Ecto neural progenitor cell (in vitro differentiated cells): ENCODE measurements at regions not wholly inside any gene's neighbourhood (a gene's known extent, or its start where the extent isn't known, plus 50 kb on each side); places are given as distances from the start of the nearest gene placed in this dataset.
"Not testable (repeated sequence)": the region's sequence is repeated elsewhere in the genome, so short reads cannot be mapped to it uniquely, and the experiment has no call there.

ENCODE experiments used
- DNase-seq: peaks from one replicate; pipeline ENCODE4 v3.0.0-alpha.2; 2018; ENCODE audit warnings: low spot score

- DNase-seq: no peak
Observed at GRCh38 chr6:48403587-48403986, 292.6 kb upstream of the PTCHD4 start.

- no peak for DNase-seq
Observed at GRCh38 chr6:48401016-48401415, 290.0 kb upstream of the PTCHD4 start.

GRCh38 chr6:48397887-48398286, 286.9 kb upstream of the PTCHD4 start:
- no peak for DNase-seq

- no peak for DNase-seq
Observed at GRCh38 chr6:48389146-48390043, 278.4 kb upstream of the PTCHD4 start.

- DNase-seq: no peak
Observed at GRCh38 chr6:48388044-48388443, 277.0 kb upstream of the PTCHD4 start.

- no peak for DNase-seq
Observed at GRCh38 chr6:48378884-48379407, 267.9 kb upstream of the PTCHD4 start.

GRCh38 chr6:48377115-48377514, 266.1 kb upstream of the PTCHD4 start:
- no peak for DNase-seq

- DNase-seq: not testable (repeated sequence)
Observed at GRCh38 chr6:48371226-48371625, 260.2 kb upstream of the PTCHD4 start.

GRCh38 chr6:48369100-48369499, 258.1 kb upstream of the PTCHD4 start:
- DNase-seq: no peak

GRCh38 chr6:48325701-48326100, 214.7 kb upstream of the PTCHD4 start:
- no peak for DNase-seq

- DNase-seq: no peak
Observed at GRCh38 chr6:48318670-48319069, 207.7 kb upstream of the PTCHD4 start.

GRCh38 chr6:48315915-48316314, 204.9 kb upstream of the PTCHD4 start:
- no peak for DNase-seq

- no peak for DNase-seq
Observed at GRCh38 chr6:48315051-48315719, 204.2 kb upstream of the PTCHD4 start.

GRCh38 chr6:48311301-48311700, 200.3 kb upstream of the PTCHD4 start:
- DNase-seq: no peak

GRCh38 chr6:48307573-48307972, 196.6 kb upstream of the PTCHD4 start:
- DNase-seq: no peak

GRCh38 chr6:48290595-48290994, 179.6 kb upstream of the PTCHD4 start:
- no peak for DNase-seq

GRCh38 chr6:48289841-48290240, 178.8 kb upstream of the PTCHD4 start:
- DNase-seq: no peak

- no peak for DNase-seq
Observed at GRCh38 chr6:48281217-48281616, 170.2 kb upstream of the PTCHD4 start.

GRCh38 chr6:48280035-48280620, 169.1 kb upstream of the PTCHD4 start:
- no peak for DNase-seq

GRCh38 chr6:48278261-48278660, 167.3 kb upstream of the PTCHD4 start:
- no peak for DNase-seq

GRCh38 chr6:48272518-48272917, 161.5 kb upstream of the PTCHD4 start:
- DNase-seq: no peak

- no peak for DNase-seq
Observed at GRCh38 chr6:48255094-48255493, 144.1 kb upstream of the PTCHD4 start.

- DNase-seq: no peak
Observed at GRCh38 chr6:48249071-48249470, 138.1 kb upstream of the PTCHD4 start.
